Heart left ventricle (tissue), 16 donors: ENCODE measurements at regions not wholly inside any gene's neighbourhood (a gene's known extent, or its start where the extent isn't known, plus 50 kb on each side); places are given as distances from the start of the nearest gene placed in this dataset.
A peak's percentile ranks its signal among the peaks of the same experiment; 100 is the strongest.

ENCODE experiments used
- ATAC-seq, 4 donors: fragments of 200-7000 bp; cut with Tn5 transposase; one replicate each; pipeline ENCODE4 v1.9.1; 2020 to 2022; ENCODE audit warnings: moderate library complexity in 4 of 4, mild to moderate bottlenecking in 3 of 4, moderate number of reproducible peaks in 1 of 4
- DNase-seq, 5 donors: peaks; one replicate each; pipeline ENCODE4 v3.0.0-alpha.2; 2020
- H3K27ac ChIP-seq, 12 donors: fragments of 200-600 bp; sonication (generic) in 4 of 12; one replicate each; pipeline versions ENCODE4 v1.5.0 to v1.8.0; 2016 to 2022; ENCODE audit warnings: mild to moderate bottlenecking in 2 of 12
- H3K27me3 ChIP-seq, 9 donors: fragments of 200-600 bp; sonication (generic) in 2 of 9; one replicate each; pipeline versions ENCODE4 v1.5.1 to v1.8.0; 2016 to 2022; ENCODE audit warnings: mild to moderate bottlenecking in 3 of 9
- H3K36me3 ChIP-seq, 9 donors: fragments of 200-600 bp; sonication (generic) in 2 of 9; one replicate each; pipeline versions ENCODE4 v1.5.0 to v1.8.0; 2018 to 2022; ENCODE audit warnings: mild to moderate bottlenecking in 2 of 9
- H3K4me1 ChIP-seq, 12 donors: fragments of 200-600 bp; sonication (generic) in 4 of 12; one replicate each; pipeline versions ENCODE4 v1.5.0 to v1.8.0; 2016 to 2022; ENCODE audit warnings: mild to moderate bottlenecking in 3 of 12
- H3K4me3 ChIP-seq, 12 donors: fragments of 200-600 bp; sonication (generic) in 4 of 12; one replicate each; pipeline versions ENCODE4 v1.5.0 to v1.8.0; 2017 to 2022; ENCODE audit warnings: mild to moderate bottlenecking in 9 of 12, moderate library complexity in 4 of 12
- H3K9me3 ChIP-seq, 12 donors: fragments of 200-600 bp; sonication (generic) in 4 of 12; one replicate each; pipeline versions ENCODE4 v1.5.0 to v1.8.0; 2016 to 2022; ENCODE audit warnings: mild to moderate bottlenecking in 1 of 12
- POLR2A ChIP-seq, 2 donors: fragments of 450-650 bp; IDR thresholded peaks; one replicate each; pipeline ENCODE4 v1.6.1; 2017; ENCODE audit warnings: antibody characterized with exemption in 2 of 2, mild to moderate bottlenecking in 2 of 2, moderate library complexity in 2 of 2
- WGBS, 4 donors: extraction: QIAGEN DNeasy Blood & Tissue Kit in 2 of 4; methylation state at CpG; one replicate each; pipeline versions ENCODE4 v1.1.5 to v1.1.7; 2013 to 2018; 5-methylcytosine and 5-hydroxymethylcytosine counted together
- intact Hi-C, 10 donors: fragments of 100-400 bp; cut with DNase I; formaldehyde crosslinking; loops; one replicate each; pipeline versions ENCODE4 v1.11.1 to v1.14.2; 2022
- TF ChIP-seq, protein P1 (sequence below), 12 donors: fragments of 200-600 bp; sonication (generic) in 4 of 12; IDR thresholded peaks; one replicate each; pipeline versions ENCODE4 v1.5.0 to v1.8.0; 2018 to 2022; ENCODE audit warnings: antibody characterized with exemption in 12 of 12, mild to moderate bottlenecking in 5 of 12
- donor health status: ischemic (EF 13 %, LVEDD 7.1; RV severe dilation, severe dysfunction).
- donor health status: healthy with polysubstance abuse.
- donor health status: DM: no; HTN: yes; CAD: no.
- donor health status: DM: no; HTN: no; CAD: no.
- donor health status: ischemic (EF 25% LVEDD 6.9; RV normal size, moderate dysfunction).
- donor health status: ischemic (EF 25% LVEDD 5.7; RV mildly dilated, moderate dysfunction).
- donor health status: healthy.
- donor health status: DM: yes; HTN: yes; CAD: no.
- donor health status: ischemic (EF 35%, LVEDD 5.7; RV mildly dilated, moderate dysfunction).
- donor health status: nonischemic (EF 11% LVEDD 7.7; RV severe dilation, severe dysfunction).
- donor health status: DM: yes; HTN: yes; CAD: no.
- donor health status: PGD.
- donor health status: ischemic (EF 29% LVEDD 5.4; RV normal size, mild dysfunction).
- donor health status: nonischemic (EF 23%, LVEDD 6.1; RV moderate dilation, normal function).

DNA sequence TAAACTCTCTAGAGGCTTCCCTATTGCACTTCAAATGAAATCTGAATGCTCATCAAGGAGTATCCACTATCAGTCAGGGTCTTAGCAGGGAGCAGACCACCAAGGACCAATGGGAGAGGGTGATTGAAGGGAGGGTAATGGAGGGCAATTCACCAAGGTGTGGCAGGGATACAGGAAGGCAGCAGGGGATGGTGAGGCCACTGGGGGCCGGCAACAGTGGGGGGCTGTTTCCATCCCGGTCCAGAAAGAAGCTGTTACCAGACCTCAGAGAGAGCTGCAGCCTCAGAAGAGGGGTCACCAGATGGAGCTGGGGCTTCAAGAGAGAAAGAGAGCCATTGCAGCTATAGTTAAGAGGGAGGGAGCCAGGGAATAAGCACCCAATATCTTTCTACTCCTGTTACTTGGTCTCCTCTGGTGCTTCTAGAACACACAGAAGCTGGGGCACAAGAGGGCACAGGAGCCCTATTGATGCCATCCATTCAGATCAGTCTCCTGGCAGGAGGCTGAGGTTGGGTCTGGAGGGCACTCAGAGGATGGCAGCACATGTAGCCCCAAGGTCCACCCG, 417.6 kb downstream of the PTPRU start:
- 69 to 83% (median 76%) methylated on average over 3 of the region's 3 CpGs for WGBS, 4 donors
- H3K27ac ChIP-seq: no peak overlapping the region

DNA sequence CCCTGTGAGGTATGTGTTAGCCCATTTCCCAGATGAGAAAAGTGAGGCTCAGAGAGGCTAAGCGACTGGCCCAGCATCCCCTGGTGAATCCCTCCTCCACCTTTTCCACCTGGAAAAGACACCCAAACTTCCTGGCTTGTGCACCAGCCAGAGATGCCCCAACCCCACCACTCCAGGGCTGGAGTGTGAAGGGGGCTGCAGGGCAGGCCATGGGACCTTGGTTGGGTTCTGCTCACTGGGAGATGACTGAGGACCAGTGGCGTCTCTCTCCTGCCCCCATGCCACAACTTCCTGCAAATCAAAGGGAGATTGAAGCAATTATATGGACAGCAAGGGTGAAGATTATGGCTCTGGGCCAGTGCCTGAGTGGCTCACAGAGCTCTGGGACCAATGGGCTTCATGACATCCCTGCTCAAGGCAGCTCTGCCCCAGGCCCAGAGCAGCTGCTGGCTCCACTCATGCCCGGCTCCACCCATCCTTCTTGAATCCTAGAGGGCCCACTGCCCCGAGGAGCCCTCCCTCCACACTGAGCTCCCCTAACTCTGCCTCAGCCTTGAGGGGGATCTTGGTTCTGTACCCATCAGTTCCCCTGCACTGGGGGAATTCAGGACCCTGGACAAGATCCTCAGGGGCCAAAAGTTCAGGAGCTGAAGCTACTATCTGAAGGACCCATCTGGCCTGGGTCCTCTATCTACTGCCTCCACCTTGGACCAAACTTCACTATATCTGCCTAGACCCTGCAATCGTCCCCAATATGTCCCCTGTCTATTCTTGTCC, 416.9 kb downstream of the PTPRU start:
- H3K4me3 ChIP-seq: no peak overlapping the region
- ATAC-seq (no peak), DNase-seq (no peak)
- H3K27ac ChIP-seq: no peak overlapping the region
- intact Hi-C loops: no loop called here
- peaks cover 0 to 15% (median 0%) of the 10 kb centered on the region in 9 donors for H3K27me3 ChIP-seq
- 48 to 69% (median 58%) methylated on average over 3 to 5 of the region's 5 CpGs for WGBS, 4 donors
- H3K36me3 ChIP-seq: no peaks in the 10 kb centered on the region
- TF ChIP-seq POLR2A (IDR thresholded peaks at IDR 0.05): no peak
- TF ChIP-seq, protein P1, sequence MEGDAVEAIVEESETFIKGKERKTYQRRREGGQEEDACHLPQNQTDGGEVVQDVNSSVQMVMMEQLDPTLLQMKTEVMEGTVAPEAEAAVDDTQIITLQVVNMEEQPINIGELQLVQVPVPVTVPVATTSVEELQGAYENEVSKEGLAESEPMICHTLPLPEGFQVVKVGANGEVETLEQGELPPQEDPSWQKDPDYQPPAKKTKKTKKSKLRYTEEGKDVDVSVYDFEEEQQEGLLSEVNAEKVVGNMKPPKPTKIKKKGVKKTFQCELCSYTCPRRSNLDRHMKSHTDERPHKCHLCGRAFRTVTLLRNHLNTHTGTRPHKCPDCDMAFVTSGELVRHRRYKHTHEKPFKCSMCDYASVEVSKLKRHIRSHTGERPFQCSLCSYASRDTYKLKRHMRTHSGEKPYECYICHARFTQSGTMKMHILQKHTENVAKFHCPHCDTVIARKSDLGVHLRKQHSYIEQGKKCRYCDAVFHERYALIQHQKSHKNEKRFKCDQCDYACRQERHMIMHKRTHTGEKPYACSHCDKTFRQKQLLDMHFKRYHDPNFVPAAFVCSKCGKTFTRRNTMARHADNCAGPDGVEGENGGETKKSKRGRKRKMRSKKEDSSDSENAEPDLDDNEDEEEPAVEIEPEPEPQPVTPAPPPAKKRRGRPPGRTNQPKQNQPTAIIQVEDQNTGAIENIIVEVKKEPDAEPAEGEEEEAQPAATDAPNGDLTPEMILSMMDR (IDR thresholded peaks at IDR 0.05): no peak
- peaks cover 0 to 1% (median 0%) of the 10 kb centered on the region in 12 donors for H3K9me3 ChIP-seq
- no peaks in the 10 kb centered on the region for H3K4me1 ChIP-seq

More for the DNA sequence above, 417.6 kb downstream of the PTPRU start:
- no peaks in the 10 kb centered on the region for H3K4me1 ChIP-seq
- no peak overlapping the region for H3K4me3 ChIP-seq
- no peak for TF ChIP-seq POLR2A (IDR thresholded peaks at IDR 0.05)
- TF ChIP-seq, protein P1 (IDR thresholded peaks at IDR 0.05): no peak
- intact Hi-C loops: no loop called here
- ATAC-seq: no peak
- peaks cover 0 to 9% (median 0%) of the 10 kb centered on the region in 12 donors for H3K9me3 ChIP-seq
- peaks cover 0 to 15% (median 0%) of the 10 kb centered on the region in 9 donors for H3K27me3 ChIP-seq
- DNase-seq: peak in 1 of 5 donors; percentile 15
- H3K36me3 ChIP-seq: no peaks in the 10 kb centered on the region

DNA sequence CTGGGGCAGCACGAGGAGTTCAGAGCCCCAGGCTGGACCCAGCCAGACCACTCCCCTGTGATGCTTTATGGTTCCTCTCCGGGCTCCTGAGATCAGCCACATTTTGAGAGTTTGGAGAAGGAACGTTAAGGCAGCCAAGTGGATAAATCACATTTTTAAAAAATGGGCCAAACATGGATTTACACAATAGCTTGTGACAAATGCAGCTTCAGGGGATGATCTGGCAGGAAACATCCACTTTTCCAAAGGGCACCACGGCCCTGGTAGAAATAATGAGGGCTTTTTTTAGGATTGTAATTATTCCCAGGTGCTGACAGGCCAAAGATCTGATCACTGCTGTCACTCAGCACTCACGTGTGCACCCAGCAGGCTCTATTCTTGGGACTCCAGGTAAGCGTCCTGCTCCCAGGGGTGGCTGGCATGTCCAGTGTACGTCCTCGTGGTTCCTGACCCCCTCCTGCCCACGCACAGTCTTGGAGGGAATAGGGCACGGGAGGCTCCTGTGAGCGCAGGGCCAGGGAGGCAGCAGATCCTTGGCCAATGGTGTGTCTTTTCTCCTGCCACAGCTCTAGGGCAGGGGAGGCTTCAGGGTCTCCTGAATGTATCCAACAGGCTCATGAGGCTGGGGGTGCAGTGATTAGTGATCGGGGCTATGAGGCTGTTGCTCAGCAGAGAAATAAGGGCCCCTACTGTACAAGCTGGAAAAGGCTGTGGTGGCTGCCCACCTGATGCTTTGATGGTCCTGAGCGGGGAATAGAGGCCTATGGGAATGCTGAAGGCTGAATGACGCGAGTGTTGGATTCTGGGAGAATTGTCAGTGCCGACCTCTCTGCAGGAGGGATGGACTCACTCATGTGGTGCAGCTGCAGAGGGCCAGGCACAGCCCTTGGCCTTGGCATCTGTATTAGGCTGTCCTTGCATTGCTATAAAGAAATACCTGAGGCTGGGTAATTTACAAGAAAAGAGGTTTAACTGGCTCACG, 415.7 kb downstream of the PTPRU start:
- ATAC-seq (no peak), DNase-seq (no peak)
- peaks cover 0 to 25% (median 0%) of the 10 kb centered on the region in 9 donors for H3K27me3 ChIP-seq
- no peaks in the 10 kb centered on the region for H3K9me3 ChIP-seq
- no peaks in the 10 kb centered on the region for H3K4me1 ChIP-seq
- H3K4me3 ChIP-seq: no peak overlapping the region
- no peak overlapping the region for H3K27ac ChIP-seq
- intact Hi-C loops: no loop called here
- TF ChIP-seq, protein P1 (IDR thresholded peaks at IDR 0.05): no peak
- no peak for TF ChIP-seq POLR2A (IDR thresholded peaks at IDR 0.05)
- no peaks in the 10 kb centered on the region for H3K36me3 ChIP-seq
- WGBS, 4 donors: 54 to 65% (median 61%) methylated on average over 17 of the region's 17 CpGs

DNA sequence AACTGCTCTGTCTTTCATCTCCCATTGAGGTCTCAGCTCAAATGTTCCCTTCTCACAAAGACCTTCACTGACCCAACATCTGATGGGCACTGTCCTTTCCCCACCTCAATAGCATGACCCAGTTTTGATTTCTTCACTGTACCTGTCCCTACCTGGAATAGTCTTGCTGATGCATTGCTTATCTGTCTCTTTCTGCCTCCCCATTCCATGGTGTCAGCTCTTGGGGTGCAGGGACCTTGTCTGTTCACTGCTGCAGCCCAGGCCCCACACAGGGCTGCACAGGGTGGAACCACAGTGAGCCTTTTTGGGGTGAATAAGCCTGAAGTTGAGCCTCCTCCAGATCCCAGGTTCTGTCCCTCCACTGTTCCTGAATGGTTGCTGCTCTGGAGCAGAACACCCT, 414.9 kb downstream of the PTPRU start:
- Histone ChIP-seq H3K27ac (no peak overlapping the region), H3K27me3 (peaks cover 0 to 25% (median 0%) of the 10 kb centered on the region in 9 donors), H3K9me3 (no peaks in the 10 kb centered on the region), H3K4me1 (no peaks in the 10 kb centered on the region), H3K36me3 (no peaks in the 10 kb centered on the region), H3K4me3 (no peak overlapping the region)
- TF ChIP-seq, protein P1 (IDR thresholded peaks at IDR 0.05): no peak
- no peak for TF ChIP-seq POLR2A (IDR thresholded peaks at IDR 0.05)
- DNase-seq (no peak), ATAC-seq (no peak)
- intact Hi-C loops: no loop called here
